ENCODE measurements at regions not wholly inside any gene's neighbourhood (a gene's known extent, or its start where the extent isn't known, plus 50 kb on each side); places are given as distances from the start of the nearest gene placed in this dataset.
"Not testable (repeated sequence)": the region's sequence is repeated elsewhere in the genome, so short reads cannot be mapped to it uniquely, and the experiment has no call there.

- peak; percentile 97 for DNase-seq (ENCODE audit: low spot score)
These were observed 227.3 kb downstream of the KTN1 start for GRCh38 chr14:55807053-55807880.

- no peak for DNase-seq (ENCODE audit: low spot score)
These were observed 227.9 kb downstream of the KTN1 start for GRCh38 chr14:55807881-55808379.

GRCh38 chr14:55813630-55814029 is 233.6 kb downstream of the KTN1 start:
- no peak for DNase-seq (ENCODE audit: low spot score)

GRCh38 chr14:55814064-55814463 is 234.1 kb downstream of the KTN1 start:
- no peak for DNase-seq (ENCODE audit: low spot score)

GRCh38 chr14:55814873-55815272 is 234.9 kb downstream of the KTN1 start:
- no peak for DNase-seq (ENCODE audit: low spot score)

- no peak for DNase-seq (ENCODE audit: low spot score)
These were observed 236.2 kb downstream of the KTN1 start for GRCh38 chr14:55816225-55816624.

- DNase-seq (ENCODE audit: low spot score), result no peak
These were observed 239.8 kb downstream of the KTN1 start for GRCh38 chr14:55819610-55820304.

- DNase-seq (ENCODE audit: low spot score), result no peak
These were observed 242.9 kb downstream of the KTN1 start for GRCh38 chr14:55822906-55823305.

GRCh38 chr14:55832122-55832911 is 252.3 kb downstream of the KTN1 start:
- DNase-seq (ENCODE audit: low spot score), result peak; percentile 82

GRCh38 chr14:55832974-55833373 is 253.0 kb downstream of the KTN1 start:
- no peak for DNase-seq (ENCODE audit: low spot score)

- no peak for DNase-seq (ENCODE audit: low spot score)
These were observed 254.4 kb downstream of the KTN1 start for GRCh38 chr14:55834390-55834789.

GRCh38 chr14:55835985-55836384 is 256.0 kb downstream of the KTN1 start:
- no peak for DNase-seq (ENCODE audit: low spot score)

- DNase-seq (ENCODE audit: low spot score), result no peak
These were observed 257.5 kb downstream of the KTN1 start for GRCh38 chr14:55837467-55837866.

- no peak for DNase-seq (ENCODE audit: low spot score)
These were observed 258.6 kb downstream of the KTN1 start for GRCh38 chr14:55838529-55839052.

GRCh38 chr14:55839301-55839947 is 259.4 kb downstream of the KTN1 start:
- not testable (repeated sequence) for DNase-seq (ENCODE audit: low spot score)

GRCh38 chr14:55840821-55841220 is 260.8 kb downstream of the KTN1 start:
- no peak for DNase-seq (ENCODE audit: low spot score)

- no peak for DNase-seq (ENCODE audit: low spot score)
These were observed 261.6 kb downstream of the KTN1 start for GRCh38 chr14:55841625-55842024.

- no peak for DNase-seq (ENCODE audit: low spot score)
These were observed 263.9 kb downstream of the KTN1 start for GRCh38 chr14:55843718-55844403.

GRCh38 chr14:55845963-55846825 is 266.2 kb downstream of the KTN1 start:
- no peak for DNase-seq (ENCODE audit: low spot score)

GRCh38 chr14:55846826-55847446 is 266.9 kb downstream of the KTN1 start:
- DNase-seq (ENCODE audit: low spot score), result no peak
